HepG2 (cell line): ENCODE measurements at regions not wholly inside any gene's neighbourhood (a gene's known extent, or its start where the extent isn't known, plus 50 kb on each side); places are given as distances from the start of the nearest gene placed in this dataset.

Source experiments
- CTCF ChIP-seq: sonication (generic); formaldehyde crosslinking; IDR thresholded peaks from 2 replicates; pipeline ENCODE4 v1.5.0; 2020; ENCODE audit warnings: mild to moderate bottlenecking, missing genetic modification reagents, moderate library complexity
- MAFF ChIP-seq: IDR thresholded peaks from 2 replicates; pipeline ENCODE4 v1.6.1; 2011; ENCODE audit warnings: low read depth, low read length, improper control_type of control experiment
- NFE2L2 ChIP-seq: fragments of 150-350 bp; IDR thresholded peaks from 2 replicates; pipeline ENCODE4 v1.6.1; 2014; ENCODE audit warnings: low read length
- REPIN1 ChIP-seq: sonication (generic); formaldehyde crosslinking; IDR thresholded peaks from 2 replicates; pipeline ENCODE4 v1.8.0; 2022; ENCODE audit warnings: missing genetic modification reagents, low read depth, mild to moderate bottlenecking, borderline replicate concordance
- SP4 ChIP-seq: sonication (generic); formaldehyde crosslinking; IDR thresholded peaks from 2 replicates; pipeline ENCODE4 v1.8.1; 2023; ENCODE audit warnings: mild to moderate bottlenecking, missing genetic modification reagents
- TCF12 ChIP-seq, 2 experiments: fragments of 450-650 bp in 1 of 2; sonication (generic) in 1 of 2; formaldehyde crosslinking in 1 of 2; IDR thresholded peaks; 2 replicates each; pipeline versions ENCODE4 v1.6.1 to v1.8.0; 2017 to 2022; ENCODE audit warnings: antibody characterized with exemption in 1 of 2, mild to moderate bottlenecking in 1 of 2, missing genetic modification reagents in 1 of 2, moderate library complexity in 1 of 2
- YEATS2 ChIP-seq: sonication (generic); formaldehyde crosslinking; IDR thresholded peaks from 2 replicates; pipeline ENCODE4 v1.4.0; 2020; ENCODE audit warnings: missing genetic modification reagents, borderline replicate concordance

GRCh38 chr5:117652036-117652957 is 1077.7 kb upstream of the SEMA6A start:
- TF ChIP-seq MAFF (no peak), TCF12 (IDR thresholded peaks at IDR 0.05) (no peak), TCF12 (CRISPR knock-in tag; IDR thresholded peaks at IDR 0.05) (no peak), REPIN1 (CRISPR knock-in tag) (no peak), CTCF (CRISPR knock-in tag) (no peak), YEATS2 (no peak), NFE2L2 (no peak), SP4 (CRISPR knock-in tag) (no peak)
